ENCODE measurements at regions not wholly inside any gene's neighbourhood (a gene's known extent, or its start where the extent isn't known, plus 50 kb on each side); places are given as distances from the start of the nearest gene placed in this dataset.

DNA sequence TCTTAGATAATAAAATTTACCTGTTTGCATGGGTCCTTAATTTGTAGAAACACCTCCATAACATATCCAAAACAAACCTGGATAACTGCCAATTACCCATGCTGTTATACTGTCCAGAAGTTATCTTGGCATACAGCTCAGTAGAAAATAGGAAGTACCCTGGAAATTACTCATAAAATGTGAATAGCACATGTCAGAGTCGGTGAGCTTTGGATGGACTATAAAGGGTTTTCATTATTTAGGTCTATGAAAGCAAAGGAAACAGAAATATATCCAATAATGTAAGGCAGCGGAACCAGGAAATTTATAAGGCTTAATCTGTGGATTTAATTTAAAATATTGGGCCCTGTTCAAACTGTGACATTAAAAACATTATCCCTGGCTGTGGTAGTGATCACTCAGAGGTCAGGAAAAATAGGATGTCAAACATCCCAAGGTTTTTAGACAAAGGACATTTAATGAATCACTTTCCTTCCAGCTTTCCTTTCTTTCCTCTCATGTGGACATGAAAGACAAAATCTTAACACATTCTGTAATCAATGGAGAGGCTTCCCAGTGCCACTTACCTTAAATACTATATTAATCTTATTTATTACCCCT lies 459.0 kb upstream of the DPH6 start:
- no peak for TF ChIP-seq CTCF (IDR thresholded peaks at IDR 0.05)
- TF ChIP-seq POLR2AphosphoS5 (IDR thresholded peaks at IDR 0.05) = no peak
- no peak for TF ChIP-seq POLR2A (IDR thresholded peaks at IDR 0.05)

All from prostate gland (tissue), 2 donors.